ENCODE measurements at regions not wholly inside any gene's neighbourhood (a gene's known extent, or its start where the extent isn't known, plus 50 kb on each side); places are given as distances from the start of the nearest gene placed in this dataset.

DNA sequence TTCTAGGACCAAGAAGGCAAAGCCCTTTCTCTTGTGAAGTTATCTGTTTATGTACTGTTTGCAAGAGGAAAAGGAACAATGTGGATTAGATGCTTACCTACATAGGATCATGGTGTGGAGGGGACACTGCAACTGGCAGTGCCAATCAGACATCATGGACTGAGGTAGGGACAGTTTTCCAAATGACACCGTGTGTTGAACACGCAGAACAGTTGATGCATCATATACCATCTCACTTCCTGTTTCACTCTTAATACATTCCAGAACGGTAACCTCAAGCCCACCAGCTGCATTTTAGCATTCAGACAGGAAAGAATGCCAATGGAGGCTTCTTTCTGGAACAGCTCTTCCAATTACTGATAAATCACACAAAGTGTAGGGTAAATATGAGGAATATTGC, 397.7 kb upstream of the LMCD1 start:
- Histone ChIP-seq H3K4me3 (no peak overlapping the region), H3K27ac (no peak overlapping the region)
- TF ChIP-seq, protein P1, sequence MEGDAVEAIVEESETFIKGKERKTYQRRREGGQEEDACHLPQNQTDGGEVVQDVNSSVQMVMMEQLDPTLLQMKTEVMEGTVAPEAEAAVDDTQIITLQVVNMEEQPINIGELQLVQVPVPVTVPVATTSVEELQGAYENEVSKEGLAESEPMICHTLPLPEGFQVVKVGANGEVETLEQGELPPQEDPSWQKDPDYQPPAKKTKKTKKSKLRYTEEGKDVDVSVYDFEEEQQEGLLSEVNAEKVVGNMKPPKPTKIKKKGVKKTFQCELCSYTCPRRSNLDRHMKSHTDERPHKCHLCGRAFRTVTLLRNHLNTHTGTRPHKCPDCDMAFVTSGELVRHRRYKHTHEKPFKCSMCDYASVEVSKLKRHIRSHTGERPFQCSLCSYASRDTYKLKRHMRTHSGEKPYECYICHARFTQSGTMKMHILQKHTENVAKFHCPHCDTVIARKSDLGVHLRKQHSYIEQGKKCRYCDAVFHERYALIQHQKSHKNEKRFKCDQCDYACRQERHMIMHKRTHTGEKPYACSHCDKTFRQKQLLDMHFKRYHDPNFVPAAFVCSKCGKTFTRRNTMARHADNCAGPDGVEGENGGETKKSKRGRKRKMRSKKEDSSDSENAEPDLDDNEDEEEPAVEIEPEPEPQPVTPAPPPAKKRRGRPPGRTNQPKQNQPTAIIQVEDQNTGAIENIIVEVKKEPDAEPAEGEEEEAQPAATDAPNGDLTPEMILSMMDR (IDR thresholded peaks at IDR 0.05) = no peak
- DNase-seq (ENCODE audit: low spot score) = no peak

DNA sequence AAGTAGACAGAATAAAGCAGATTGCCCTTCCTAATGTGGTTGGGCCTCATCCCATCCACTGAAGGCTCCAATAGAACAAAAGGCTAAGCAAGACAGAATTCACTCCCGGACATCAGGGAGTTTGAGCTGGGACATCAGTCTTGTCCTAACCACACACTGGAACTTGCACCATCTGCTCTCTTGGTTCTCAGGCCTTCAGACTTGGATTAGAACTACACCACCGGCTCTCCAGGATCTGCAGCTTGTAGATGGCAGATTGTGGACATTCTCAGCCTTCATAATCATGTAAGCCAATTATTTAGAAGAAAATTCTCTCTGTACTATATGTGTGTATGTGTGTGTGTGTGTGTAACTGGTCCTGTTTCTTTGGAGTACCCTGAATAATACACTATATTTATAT, 394.7 kb upstream of the LMCD1 start:
- DNase-seq (ENCODE audit: low spot score) = no peak
- H3K4me3 ChIP-seq = no peak overlapping the region
- H3K27ac ChIP-seq = no peak overlapping the region
- TF ChIP-seq, protein P1 (IDR thresholded peaks at IDR 0.05) = no peak

GRCh38 chr3:8110966-8111798, 390.4 kb upstream of the LMCD1 start:
- TF ChIP-seq, protein P1 (IDR thresholded peaks at IDR 0.05) = peak; percentile 58
- Histone ChIP-seq H3K27ac (no peak overlapping the region), H3K4me3 (peak overlapping the region; percentile 37)
- no peak for DNase-seq (ENCODE audit: low spot score)

DNA sequence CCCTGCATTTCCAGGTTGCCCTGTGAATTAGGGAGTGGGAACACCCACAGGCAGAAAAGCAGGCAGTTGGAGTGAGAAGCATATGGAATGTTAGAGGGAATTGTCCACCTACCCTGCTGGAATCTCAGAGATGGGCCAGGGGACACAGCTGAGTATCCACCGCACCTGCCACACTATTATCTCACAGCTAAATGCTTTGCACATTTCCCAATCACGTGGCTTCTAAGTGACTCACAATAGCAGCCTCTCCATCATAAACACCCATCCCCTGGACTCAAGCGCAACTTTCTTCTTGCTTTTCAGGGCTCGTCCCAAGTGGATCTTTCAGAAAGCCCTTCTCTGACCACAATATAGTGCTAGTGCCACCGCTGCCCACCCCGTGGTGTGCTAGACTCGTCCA, 389.0 kb upstream of the LMCD1 start:
- DNase-seq (ENCODE audit: low spot score) = no peak
- no peak overlapping the region for H3K4me3 ChIP-seq
- TF ChIP-seq, protein P1 (IDR thresholded peaks at IDR 0.05) = no peak

GRCh38 chr3:8113626-8114025, 388.0 kb upstream of the LMCD1 start:
- TF ChIP-seq, protein P1 (IDR thresholded peaks at IDR 0.05) = no peak
- no peak for DNase-seq (ENCODE audit: low spot score)
- H3K27ac ChIP-seq = no peak overlapping the region
- H3K4me3 ChIP-seq = no peak overlapping the region

More for the DNA sequence above, 389.0 kb upstream of the LMCD1 start:
- no peak overlapping the region for H3K27ac ChIP-seq

- no peak overlapping the region for H3K4me3 ChIP-seq
- TF ChIP-seq, protein P1 (IDR thresholded peaks at IDR 0.05) = no peak
- no peak overlapping the region for H3K27ac ChIP-seq
- DNase-seq (ENCODE audit: low spot score) = no peak
Observed at GRCh38 chr3:8128686-8129085, 372.9 kb upstream of the LMCD1 start.

DNA sequence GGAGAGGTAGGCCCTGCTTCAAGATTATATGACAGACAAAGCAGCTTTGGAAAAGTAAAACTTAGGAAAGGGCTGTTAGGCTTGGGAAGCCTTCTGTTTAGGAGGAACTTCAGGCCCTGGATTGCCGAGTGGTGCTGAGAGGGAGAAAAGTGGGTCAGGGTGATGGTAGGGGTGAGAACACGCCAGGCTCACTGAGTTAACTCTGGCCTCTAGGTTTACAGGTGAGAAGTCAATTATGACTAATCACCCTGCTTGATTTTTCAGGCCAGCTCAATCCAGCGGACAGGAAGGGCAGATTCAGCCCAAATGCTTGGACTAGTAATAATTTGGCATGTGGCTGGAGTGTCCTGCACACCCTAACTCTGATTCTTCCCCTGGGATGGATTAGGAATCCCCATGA, 365.1 kb upstream of the LMCD1 start:
- no peak for DNase-seq (ENCODE audit: low spot score)
- Histone ChIP-seq H3K4me3 (no peak overlapping the region), H3K27ac (no peak overlapping the region)
- TF ChIP-seq, protein P1 (IDR thresholded peaks at IDR 0.05) = no peak
